Tibial nerve (tissue), 4 donors: ENCODE measurements at regions not wholly inside any gene's neighbourhood (a gene's known extent, or its start where the extent isn't known, plus 50 kb on each side); places are given as distances from the start of the nearest gene placed in this dataset.

Experiments
- EP300 ChIP-seq, 2 donors: sonication (generic); formaldehyde crosslinking; IDR thresholded peaks; one replicate each; pipeline ENCODE4 v1.6.1; 2017; ENCODE audit warnings: antibody characterized with exemption in 2 of 2, mild to moderate bottlenecking in 1 of 2
- POLR2A ChIP-seq, 2 donors: fragments of 450-650 bp; IDR thresholded peaks; one replicate each; pipeline ENCODE4 v1.6.1; 2017; ENCODE audit warnings: antibody characterized with exemption in 2 of 2, mild to moderate bottlenecking in 2 of 2, moderate library complexity in 2 of 2
- TF ChIP-seq, protein P1 (sequence below), 5 experiments: fragments of 200-600 bp in 3 of 5; fragments of 450-650 bp in 2 of 5; sonication (generic) in 3 of 5; IDR thresholded peaks; one replicate each; pipeline ENCODE4 v1.5.1; 2016 to 2019; ENCODE audit warnings: antibody characterized with exemption in 5 of 5, mild to moderate bottlenecking in 3 of 5, moderate library complexity in 2 of 5

GRCh38 chr12:131589966-131590365 lies 120.9 kb upstream of the SFSWAP start:
- TF ChIP-seq, protein P1, sequence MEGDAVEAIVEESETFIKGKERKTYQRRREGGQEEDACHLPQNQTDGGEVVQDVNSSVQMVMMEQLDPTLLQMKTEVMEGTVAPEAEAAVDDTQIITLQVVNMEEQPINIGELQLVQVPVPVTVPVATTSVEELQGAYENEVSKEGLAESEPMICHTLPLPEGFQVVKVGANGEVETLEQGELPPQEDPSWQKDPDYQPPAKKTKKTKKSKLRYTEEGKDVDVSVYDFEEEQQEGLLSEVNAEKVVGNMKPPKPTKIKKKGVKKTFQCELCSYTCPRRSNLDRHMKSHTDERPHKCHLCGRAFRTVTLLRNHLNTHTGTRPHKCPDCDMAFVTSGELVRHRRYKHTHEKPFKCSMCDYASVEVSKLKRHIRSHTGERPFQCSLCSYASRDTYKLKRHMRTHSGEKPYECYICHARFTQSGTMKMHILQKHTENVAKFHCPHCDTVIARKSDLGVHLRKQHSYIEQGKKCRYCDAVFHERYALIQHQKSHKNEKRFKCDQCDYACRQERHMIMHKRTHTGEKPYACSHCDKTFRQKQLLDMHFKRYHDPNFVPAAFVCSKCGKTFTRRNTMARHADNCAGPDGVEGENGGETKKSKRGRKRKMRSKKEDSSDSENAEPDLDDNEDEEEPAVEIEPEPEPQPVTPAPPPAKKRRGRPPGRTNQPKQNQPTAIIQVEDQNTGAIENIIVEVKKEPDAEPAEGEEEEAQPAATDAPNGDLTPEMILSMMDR (IDR thresholded peaks at IDR 0.05): no peak
- TF ChIP-seq EP300 (IDR thresholded peaks at IDR 0.05): no peak
- TF ChIP-seq POLR2A (IDR thresholded peaks at IDR 0.05): no peak
